Mesenchymal stem cell (in vitro differentiated cells and primary cell): ENCODE measurements at regions not wholly inside any gene's neighbourhood (a gene's known extent, or its start where the extent isn't known, plus 50 kb on each side); places are given as distances from the start of the nearest gene placed in this dataset.

Experiments
- DNase-seq: peaks from one replicate; pipeline ENCODE4 v3.0.0-alpha.2; 2013
- H2AFZ ChIP-seq: one replicate; pipeline ENCODE4 v1.6.1; 2013; ENCODE audit warnings: low read depth, mild to moderate bottlenecking, control low read depth, inconsistent platforms, low read length, moderate library complexity
- H2AK5ac ChIP-seq: 2 replicates; pipeline ENCODE4 v1.6.1; 2013; ENCODE audit warnings: low read length, moderate library complexity, mild to moderate bottlenecking, inconsistent platforms; ENCODE audit not compliant: severe bottlenecking
- H2BK120ac ChIP-seq: one replicate; pipeline ENCODE4 v1.6.1; 2013; ENCODE audit warnings: low read depth, mild to moderate bottlenecking, inconsistent platforms, low read length, moderate library complexity
- H2BK12ac ChIP-seq, 2 experiments: one replicate each; pipeline ENCODE4 v1.6.1; 2013; ENCODE audit warnings: inconsistent platforms in 2 of 2, low read length in 2 of 2, mild to moderate bottlenecking in 2 of 2, moderate library complexity in 2 of 2, control low read depth in 1 of 2
- H2BK15ac ChIP-seq: one replicate; pipeline ENCODE4 v1.6.1; 2013; ENCODE audit warnings: mild to moderate bottlenecking, low read depth, inconsistent platforms; ENCODE audit not compliant: poor library complexity, severe bottlenecking
- H2BK5ac ChIP-seq: 2 replicates; pipeline ENCODE4 v1.6.1; 2013; ENCODE audit warnings: low read depth, mild to moderate bottlenecking, low read length, control low read depth, inconsistent platforms; ENCODE audit not compliant: poor library complexity, severe bottlenecking
- H3K14ac ChIP-seq, 2 experiments: one replicate each; pipeline ENCODE4 v1.6.1; 2013; ENCODE audit warnings: inconsistent platforms in 2 of 2, low read length in 2 of 2, control low read depth in 1 of 2, mild to moderate bottlenecking in 1 of 2, moderate library complexity in 1 of 2
- H3K18ac ChIP-seq, 2 experiments: one replicate each; pipeline ENCODE4 v1.6.1; 2013; ENCODE audit warnings: inconsistent platforms in 2 of 2, low read length in 2 of 2, control low read depth in 1 of 2, low read depth in 1 of 2, mild to moderate bottlenecking in 1 of 2
- H3K23ac ChIP-seq, 2 experiments: one replicate each; pipeline ENCODE4 v1.6.1; 2013; ENCODE audit warnings: inconsistent platforms in 2 of 2, low read length in 2 of 2, mild to moderate bottlenecking in 2 of 2, moderate library complexity in 2 of 2, control low read depth in 1 of 2
- H3K27ac ChIP-seq: 2 replicates; pipeline ENCODE4 v1.5.1; 2013; ENCODE audit warnings: mild to moderate bottlenecking, moderate library complexity, low read length, control low read depth, inconsistent platforms; ENCODE audit not compliant: poor library complexity, severe bottlenecking
- H3K27me3 ChIP-seq, 2 experiments: 2 replicates each; pipeline versions ENCODE4 v1.6.1 to v1.7.0; 2013; ENCODE audit warnings: low read length in 2 of 2, mild to moderate bottlenecking in 2 of 2, moderate library complexity in 2 of 2, control low read depth in 1 of 2, inconsistent platforms in 1 of 2; ENCODE audit not compliant: control insufficient read depth in 1 of 2, insufficient read depth in 1 of 2
- H3K36me3 ChIP-seq, 2 experiments: 2 replicates each; pipeline versions ENCODE4 v1.6.1 to v1.7.0; 2013; ENCODE audit warnings: low read length in 2 of 2, control low read depth in 1 of 2, inconsistent platforms in 1 of 2, low read depth in 1 of 2, mild to moderate bottlenecking in 1 of 2; ENCODE audit not compliant: insufficient read depth in 2 of 2, control insufficient read depth in 1 of 2
- H3K4ac ChIP-seq, 2 experiments: one replicate each; pipeline ENCODE4 v1.6.1; 2013; ENCODE audit warnings: inconsistent platforms in 2 of 2, low read length in 2 of 2, mild to moderate bottlenecking in 2 of 2, moderate library complexity in 2 of 2, control low read depth in 1 of 2, low read depth in 1 of 2
- H3K4me1 ChIP-seq: 2 replicates; pipeline ENCODE4 v1.6.1; 2013; ENCODE audit warnings: low read depth, low read length, control low read depth; ENCODE audit not compliant: control insufficient read depth, insufficient read depth
- H3K4me2 ChIP-seq: 2 replicates; pipeline ENCODE4 v1.6.1; 2013; ENCODE audit warnings: low read length, mild to moderate bottlenecking, inconsistent platforms; ENCODE audit not compliant: poor library complexity, severe bottlenecking
- H3K4me3 ChIP-seq, 2 experiments: 2 replicates each; pipeline versions ENCODE4 v1.5.1 to v1.7.0; 2013; ENCODE audit warnings: low read length in 2 of 2, mild to moderate bottlenecking in 2 of 2, control low read depth in 1 of 2, low read depth in 1 of 2; ENCODE audit not compliant: insufficient read depth in 1 of 2
- H3K79me1 ChIP-seq: replicated peaks from 2 replicates; pipeline ENCODE4 v1.6.1; 2013; ENCODE audit warnings: mild to moderate bottlenecking, control low read depth, low read length, inconsistent platforms; ENCODE audit not compliant: poor library complexity, severe bottlenecking
- H3K9ac ChIP-seq: 2 replicates; pipeline ENCODE4 v1.7.0; 2013; ENCODE audit warnings: mild to moderate bottlenecking, low read length, moderate library complexity
- H3K9me3 ChIP-seq: 2 replicates; pipeline ENCODE4 v1.7.0; 2013; ENCODE audit warnings: mild to moderate bottlenecking, low read length; ENCODE audit not compliant: control insufficient read depth
- H4K8ac ChIP-seq: one replicate; pipeline ENCODE4 v1.6.1; 2013; ENCODE audit warnings: inconsistent platforms, mild to moderate bottlenecking, low read length, moderate library complexity
- H4K91ac ChIP-seq: one replicate; pipeline ENCODE4 v1.6.1; 2013; ENCODE audit warnings: mild to moderate bottlenecking, low read length, inconsistent platforms
- WGBS: methylation state at CpG from one replicate; pipeline ENCODE4 v1.1.7; 2013; ENCODE audit warnings: mixed read lengths; 5-methylcytosine and 5-hydroxymethylcytosine counted together

- no peak for DNase-seq
- Histone ChIP-seq H3K4me2 (no peak overlapping the region), H2AFZ (no peak overlapping the region), H3K27ac (no peak overlapping the region), H2BK120ac (no peak overlapping the region), H3K4me1 (no peaks in the 10 kb centered on the region), H3K4me3 (no peak overlapping the region), H3K23ac (no peak overlapping the region), H3K9me3 (peaks cover 3% of the 10 kb centered on the region), H3K14ac (no peak overlapping the region), H2AK5ac (no peak overlapping the region), H2BK15ac (no peak overlapping the region), H3K4ac (no peak overlapping the region), H3K9ac (no peak overlapping the region), H2BK12ac (no peak overlapping the region), H4K91ac (no peak overlapping the region), H3K27me3 (no peaks in the 10 kb centered on the region), H2BK5ac (no peak overlapping the region), H3K36me3 (no peaks in the 10 kb centered on the region), H3K79me1 (no peaks in the 10 kb centered on the region), H4K8ac (no peak overlapping the region), H3K18ac (no peak overlapping the region)
- WGBS, result 65% methylated on average over 6 of the region's 7 CpGs
These were observed 305.2 kb upstream of the FOXG1 start for GRCh38 chr14:28461389-28461788.

- no peak for DNase-seq
- no peak overlapping the region for H2BK12ac ChIP-seq
- H2BK120ac ChIP-seq, result no peak overlapping the region
- H3K14ac ChIP-seq, result no peak overlapping the region
- no peak overlapping the region for H3K4me2 ChIP-seq
- H3K9ac ChIP-seq, result no peak overlapping the region
- H4K8ac ChIP-seq, result no peak overlapping the region
- no peak overlapping the region for H3K23ac ChIP-seq
- H3K36me3 ChIP-seq, result no peaks in the 10 kb centered on the region
- no peaks in the 10 kb centered on the region for H3K27me3 ChIP-seq
- peaks cover 13% of the 10 kb centered on the region for H3K9me3 ChIP-seq
- H3K4me3 ChIP-seq, result no peak overlapping the region
- no peak overlapping the region for H2BK15ac ChIP-seq
- H4K91ac ChIP-seq, result no peak overlapping the region
- no peaks in the 10 kb centered on the region for H3K79me1 ChIP-seq
- WGBS, result 76% methylated on average over 4 of the region's 4 CpGs
- H3K4ac ChIP-seq, result no peak overlapping the region
- no peak overlapping the region for H3K27ac ChIP-seq
- no peak overlapping the region for H3K18ac ChIP-seq
- H2BK5ac ChIP-seq, result no peak overlapping the region
- H2AK5ac ChIP-seq, result no peak overlapping the region
- no peak overlapping the region for H2AFZ ChIP-seq
- H3K4me1 ChIP-seq, result peaks cover 6% of the 10 kb centered on the region
These were observed 299.0 kb upstream of the FOXG1 start for GRCh38 chr14:28467611-28468010.

- Histone ChIP-seq H2BK120ac (no peak overlapping the region), H2AFZ (no peak overlapping the region), H2AK5ac (no peak overlapping the region), H2BK12ac (no peak overlapping the region), H3K9ac (no peak overlapping the region), H4K8ac (no peak overlapping the region), H3K9me3 (peaks cover 18% of the 10 kb centered on the region), H3K27ac (no peak overlapping the region), H3K4me1 (peaks cover 6% of the 10 kb centered on the region), H2BK5ac (no peak overlapping the region), H3K27me3 (no peaks in the 10 kb centered on the region), H3K18ac (no peak overlapping the region), H3K36me3 (no peaks in the 10 kb centered on the region), H4K91ac (no peak overlapping the region), H3K14ac (no peak overlapping the region), H3K79me1 (no peaks in the 10 kb centered on the region), H3K4ac (no peak overlapping the region), H3K4me3 (no peak overlapping the region), H3K23ac (no peak overlapping the region), H2BK15ac (no peak overlapping the region), H3K4me2 (no peak overlapping the region)
- WGBS, result 33% methylated on average over 2 of the region's 2 CpGs
- no peak for DNase-seq
These were observed 298.1 kb upstream of the FOXG1 start for GRCh38 chr14:28468191-28469151.

GRCh38 chr14:28482251-28483040 is 284.1 kb upstream of the FOXG1 start:
- no peak overlapping the region for H4K91ac ChIP-seq
- no peak overlapping the region for H2BK120ac ChIP-seq
- no peak overlapping the region for H3K4me2 ChIP-seq
- no peaks in the 10 kb centered on the region for H3K9me3 ChIP-seq
- no peaks in the 10 kb centered on the region for H3K4me1 ChIP-seq
- H2AK5ac ChIP-seq, result no peak overlapping the region
- no peak overlapping the region for H3K9ac ChIP-seq
- H3K36me3 ChIP-seq, result no peaks in the 10 kb centered on the region
- H3K23ac ChIP-seq, result no peak overlapping the region
- no peak overlapping the region for H4K8ac ChIP-seq
- H3K14ac ChIP-seq, result no peak overlapping the region
- H3K4me3 ChIP-seq, result no peak overlapping the region
- H2BK15ac ChIP-seq, result no peak overlapping the region
- 60% methylated on average over 5 of the region's 8 CpGs for WGBS
- no peak overlapping the region for H3K4ac ChIP-seq
- H3K27ac ChIP-seq, result no peak overlapping the region
- H2BK12ac ChIP-seq, result no peak overlapping the region
- no peak overlapping the region for H3K18ac ChIP-seq
- no peak for DNase-seq
- no peaks in the 10 kb centered on the region for H3K79me1 ChIP-seq
- H2BK5ac ChIP-seq, result no peak overlapping the region
- no peak overlapping the region for H2AFZ ChIP-seq
- H3K27me3 ChIP-seq, result no peaks in the 10 kb centered on the region
